ENCODE measurements at regions not wholly inside any gene's neighbourhood (a gene's known extent, or its start where the extent isn't known, plus 50 kb on each side); places are given as distances from the start of the nearest gene placed in this dataset.

- no peaks in the 10 kb centered on the region for H3K36me3 ChIP-seq
- no peaks in the 10 kb centered on the region for H3K27me3 ChIP-seq
- TF ChIP-seq CTCF (IDR thresholded peaks at IDR 0.05) (no peak), EP300 (IDR thresholded peaks at IDR 0.05) (no peak), POLR2A (IDR thresholded peaks at IDR 0.05) (no peak)
- DNase-seq (ENCODE audit: low spot score in 2 of 2), result no peak
- no peaks in the 10 kb centered on the region for H3K4me1 ChIP-seq
- H3K9me3 ChIP-seq, result no peaks in the 10 kb centered on the region
- no peak overlapping the region for H3K4me3 ChIP-seq
- H3K27ac ChIP-seq, result no peak overlapping the region
- 69 to 76% methylated on average over 3 of the region's 3 CpGs for WGBS, 2 donors
Measured at GRCh38 chr10:55852900-55853299, 508.2 kb downstream of the ZWINT start.

- H3K27me3 ChIP-seq, result no peaks in the 10 kb centered on the region
- TF ChIP-seq CTCF (IDR thresholded peaks at IDR 0.05), result no peak
- no peak for TF ChIP-seq POLR2A (IDR thresholded peaks at IDR 0.05)
- TF ChIP-seq EP300 (IDR thresholded peaks at IDR 0.05), result no peak
- DNase-seq (ENCODE audit: low spot score in 2 of 2), result no peak
- H3K4me3 ChIP-seq, result no peak overlapping the region
- no peaks in the 10 kb centered on the region for H3K9me3 ChIP-seq
- no peak overlapping the region for H3K27ac ChIP-seq
- WGBS, 2 donors, result 90 to 92% methylated on average over 2 of the region's 2 CpGs
- H3K4me1 ChIP-seq, result no peaks in the 10 kb centered on the region
- H3K36me3 ChIP-seq, result no peaks in the 10 kb centered on the region
Measured at GRCh38 chr10:55837273-55837672, 523.8 kb downstream of the ZWINT start.

GRCh38 chr10:55822096-55822495 lies 539.0 kb downstream of the ZWINT start:
- no peaks in the 10 kb centered on the region for H3K4me1 ChIP-seq
- H3K27ac ChIP-seq, result no peak overlapping the region
- TF ChIP-seq POLR2A (IDR thresholded peaks at IDR 0.05) (no peak), EP300 (IDR thresholded peaks at IDR 0.05) (no peak), CTCF (IDR thresholded peaks at IDR 0.05) (no peak)
- peaks cover 0 to 4% (median 0%) of the 10 kb centered on the region in 4 donors for H3K9me3 ChIP-seq
- WGBS, 2 donors, result 50 to 74% methylated on average over 1 of the region's 1 CpG
- H3K27me3 ChIP-seq, result no peaks in the 10 kb centered on the region
- H3K4me3 ChIP-seq, result no peak overlapping the region
- H3K36me3 ChIP-seq, result no peaks in the 10 kb centered on the region
- DNase-seq (ENCODE audit: low spot score in 2 of 2), result no peak

GRCh38 chr10:55820478-55820877 lies 540.6 kb downstream of the ZWINT start:
- peaks cover 0 to 4% (median 0%) of the 10 kb centered on the region in 4 donors for H3K9me3 ChIP-seq
- no peak overlapping the region for H3K27ac ChIP-seq
- H3K36me3 ChIP-seq, result no peaks in the 10 kb centered on the region
- TF ChIP-seq CTCF (IDR thresholded peaks at IDR 0.05) (no peak), EP300 (IDR thresholded peaks at IDR 0.05) (no peak), POLR2A (IDR thresholded peaks at IDR 0.05) (no peak)
- H3K4me1 ChIP-seq, result no peaks in the 10 kb centered on the region
- H3K27me3 ChIP-seq, result no peaks in the 10 kb centered on the region
- WGBS, 2 donors, result 72 to 75% methylated on average over 4 of the region's 4 CpGs
- H3K4me3 ChIP-seq, result no peak overlapping the region
- DNase-seq (ENCODE audit: low spot score in 2 of 2), result no peak

GRCh38 chr10:55820071-55820470 lies 541.0 kb downstream of the ZWINT start:
- H3K27ac ChIP-seq, result no peak overlapping the region
- H3K27me3 ChIP-seq, result no peaks in the 10 kb centered on the region
- DNase-seq (ENCODE audit: low spot score in 2 of 2), result no peak
- H3K36me3 ChIP-seq, result no peaks in the 10 kb centered on the region
- peaks cover 0 to 4% (median 0%) of the 10 kb centered on the region in 4 donors for H3K9me3 ChIP-seq
- WGBS, 2 donors, result 75 to 87% methylated on average over 3 of the region's 3 CpGs
- H3K4me1 ChIP-seq, result no peaks in the 10 kb centered on the region
- no peak for TF ChIP-seq CTCF (IDR thresholded peaks at IDR 0.05)
- TF ChIP-seq EP300 (IDR thresholded peaks at IDR 0.05), result no peak
- no peak for TF ChIP-seq POLR2A (IDR thresholded peaks at IDR 0.05)
- no peak overlapping the region for H3K4me3 ChIP-seq

All from tibial nerve (tissue), 4 donors.